CD14-positive monocyte (primary cell): ENCODE measurements at regions not wholly inside any gene's neighbourhood (a gene's known extent, or its start where the extent isn't known, plus 50 kb on each side); places are given as distances from the start of the nearest gene placed in this dataset.

Experiments used
- DNase-seq, 3 donors: peaks; one replicate each; pipeline ENCODE4 v3.0.0-alpha.2; 2011 to 2022
- H2AFZ ChIP-seq: 2 replicates; pipeline ENCODE4 v1.6.0; 2012; ENCODE audit warnings: mild to moderate bottlenecking, low read depth, low read length, inconsistent platforms; ENCODE audit not compliant: insufficient read depth, poor library complexity, severe bottlenecking
- H3K27ac ChIP-seq, 2 donors: 1 replicate in 1 of 2; 2 replicates in 1 of 2; pipeline ENCODE4 v1.5.1; 2012 to 2013; ENCODE audit warnings: low read length in 2 of 2, control low read depth in 1 of 2, inconsistent platforms in 1 of 2, low read depth in 1 of 2, mild to moderate bottlenecking in 1 of 2
- H3K27me3 ChIP-seq, 2 donors: one replicate each; pipeline versions ENCODE4 v1.6.0 to v1.6.1; 2011 to 2013; ENCODE audit warnings: low read length in 2 of 2; ENCODE audit not compliant: control insufficient read depth in 2 of 2, insufficient read depth in 2 of 2
- H3K36me3 ChIP-seq, 2 donors: replicated peaks in 1 of 2; 1 replicate in 1 of 2; 2 replicates in 1 of 2; pipeline versions ENCODE4 v1.5.1 to v1.6.1; 2012 to 2013; ENCODE audit warnings: low read length in 2 of 2, control low read depth in 1 of 2, inconsistent platforms in 1 of 2, mild to moderate bottlenecking in 1 of 2; ENCODE audit not compliant: insufficient read depth in 2 of 2, control insufficient read depth in 1 of 2
- H3K4me1 ChIP-seq, 2 donors: 1 replicate in 1 of 2; 2 replicates in 1 of 2; pipeline versions ENCODE4 v1.5.1 to v1.6.1; 2012 to 2013; ENCODE audit warnings: low read length in 2 of 2, control low read depth in 1 of 2, inconsistent platforms in 1 of 2, mild to moderate bottlenecking in 1 of 2, moderate library complexity in 1 of 2; ENCODE audit not compliant: insufficient read depth in 2 of 2, control insufficient read depth in 1 of 2
- H3K4me2 ChIP-seq: replicated peaks from 2 replicates; pipeline ENCODE3; 2012; ENCODE audit warnings: low read length, moderate library complexity, mild to moderate bottlenecking; ENCODE audit not compliant: poor library complexity, severe bottlenecking; ENCODE audit errors: extremely low read depth
- H3K4me3 ChIP-seq, 3 experiments: fragments of 200-600 bp in 1 of 3; sonication (generic) in 1 of 3; replicated peaks in 1 of 3; 1 replicate in 2 of 3; 2 replicates in 1 of 3; pipeline ENCODE4 v1.5.1; 2011 to 2013; ENCODE audit warnings: low read length in 3 of 3, mild to moderate bottlenecking in 3 of 3, control low read depth in 2 of 3, low read depth in 2 of 3, inconsistent platforms in 1 of 3, moderate library complexity in 1 of 3
- H3K79me2 ChIP-seq: 2 replicates; pipeline ENCODE4 v1.6.0; 2012; ENCODE audit warnings: mild to moderate bottlenecking, control low read depth, inconsistent platforms, low read length, moderate library complexity; ENCODE audit not compliant: insufficient read depth
- H3K9ac ChIP-seq: 2 replicates; pipeline ENCODE4 v1.6.0; 2017; ENCODE audit warnings: low read length, mild to moderate bottlenecking; ENCODE audit not compliant: insufficient read depth, poor library complexity, severe bottlenecking
- H3K9me3 ChIP-seq, 2 donors: replicated peaks in 1 of 2; 1 replicate in 1 of 2; 2 replicates in 1 of 2; pipeline versions ENCODE4 v1.5.1 to v1.6.1; 2012 to 2013; ENCODE audit warnings: low read length in 2 of 2, control low read depth in 1 of 2; ENCODE audit not compliant: control insufficient read depth in 1 of 2, insufficient read depth in 1 of 2
- H4K20me1 ChIP-seq: 2 replicates; pipeline ENCODE4 v1.6.0; 2012; ENCODE audit warnings: mild to moderate bottlenecking, low read length, control low read depth, moderate library complexity; ENCODE audit not compliant: insufficient read depth
- H3K27ac Mint-ChIP-seq, 7 donors: one replicate each; pipeline ENCODE4 v1.8.0; 2020; ENCODE audit warnings: mild to moderate bottlenecking in 7 of 7, mixed read lengths in 7 of 7, moderate library complexity in 6 of 7, inconsistent platforms in 2 of 7
- H3K27me3 Mint-ChIP-seq, 3 donors: one replicate each; pipeline ENCODE4 v1.8.0; 2021 to 2022; ENCODE audit warnings: low read depth in 3 of 3, mild to moderate bottlenecking in 3 of 3, mixed read lengths in 3 of 3, moderate library complexity in 3 of 3, inconsistent platforms in 1 of 3
- H3K36me3 Mint-ChIP-seq, 2 donors: one replicate each; pipeline ENCODE4 v1.8.0; 2020; ENCODE audit warnings: mixed read lengths in 2 of 2, inconsistent platforms in 1 of 2, mild to moderate bottlenecking in 1 of 2
- H3K4me1 Mint-ChIP-seq: one replicate; pipeline ENCODE4 v1.8.0; 2020; ENCODE audit warnings: mild to moderate bottlenecking, mixed read lengths
- H3K4me3 Mint-ChIP-seq, 2 donors: one replicate each; pipeline ENCODE4 v1.8.0; 2020; ENCODE audit warnings: mild to moderate bottlenecking in 2 of 2, mixed read lengths in 2 of 2, moderate library complexity in 1 of 2
- H3K9me3 Mint-ChIP-seq, 7 donors: one replicate each; pipeline ENCODE4 v1.8.0; 2020 to 2022; ENCODE audit warnings: mixed read lengths in 7 of 7, mild to moderate bottlenecking in 6 of 7, moderate library complexity in 6 of 7, inconsistent platforms in 2 of 7
- WGBS: methylation state at CpG from one replicate; pipeline ENCODE4 v1.1.5; 2013; ENCODE audit warnings: missing lambda C conversion rate; ENCODE audit not compliant: insufficient coverage; 5-methylcytosine and 5-hydroxymethylcytosine counted together
- intact Hi-C, 2 donors: fragments of 100-400 bp; cut with micrococcal nuclease; formaldehyde crosslinking; loops; one replicate each; pipeline versions ENCODE4 v1.15.0 to v1.15.1; 2023
- TF ChIP-seq, protein P1 (sequence below): fragments of 200-600 bp; IDR thresholded peaks from one replicate; pipeline ENCODE4 v1.8.0; 2022; ENCODE audit warnings: antibody characterized with exemption, mild to moderate bottlenecking

DNA sequence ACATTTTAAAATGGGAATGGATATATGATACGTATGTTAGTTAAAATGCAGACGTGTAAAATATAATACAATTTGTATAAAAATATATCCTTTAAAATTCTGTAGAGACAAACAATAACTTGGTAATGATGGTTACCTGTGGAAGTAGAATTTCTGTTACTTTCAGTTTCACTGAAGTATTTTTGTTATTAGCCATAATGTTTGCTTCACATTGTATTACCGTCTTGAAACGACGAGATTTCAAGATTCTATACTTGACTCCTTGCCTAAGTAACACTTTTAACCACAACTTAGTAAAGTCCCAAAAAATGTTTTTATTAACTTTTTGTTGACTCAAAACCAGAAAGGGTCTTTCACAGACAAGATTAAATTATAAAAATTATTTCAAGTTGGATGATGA lies 488.3 kb upstream of the VRK2 start:
- Mint-ChIP-seq H3K36me3 (no peaks in the 10 kb centered on the region), H3K9me3 (peaks cover 0 to 5% (median 0%) of the 10 kb centered on the region in 7 donors), H3K4me1 (no peaks in the 10 kb centered on the region), H3K27ac (no peak overlapping the region), H3K4me3 (no peak overlapping the region), H3K27me3 (peaks cover 0 to 1% (median 0%) of the 10 kb centered on the region in 3 donors)
- H3K79me2 ChIP-seq: no peaks in the 10 kb centered on the region
- H3K4me1 ChIP-seq: no peaks in the 10 kb centered on the region
- H3K9ac ChIP-seq: no peak overlapping the region
- WGBS: no CpG with 5 or more reads among the region's 5 CpGs
- H2AFZ ChIP-seq: no peak overlapping the region
- no peak for DNase-seq
- no peak overlapping the region for H3K4me2 ChIP-seq
- no peaks in the 10 kb centered on the region for H4K20me1 ChIP-seq
- intact Hi-C loops: no loop called here
- H3K27ac ChIP-seq: no peak overlapping the region
- no peaks in the 10 kb centered on the region for H3K27me3 ChIP-seq
- H3K9me3 ChIP-seq: no peaks in the 10 kb centered on the region
- H3K36me3 ChIP-seq: no peaks in the 10 kb centered on the region
- no peak overlapping the region for H3K4me3 ChIP-seq
- TF ChIP-seq, protein P1, sequence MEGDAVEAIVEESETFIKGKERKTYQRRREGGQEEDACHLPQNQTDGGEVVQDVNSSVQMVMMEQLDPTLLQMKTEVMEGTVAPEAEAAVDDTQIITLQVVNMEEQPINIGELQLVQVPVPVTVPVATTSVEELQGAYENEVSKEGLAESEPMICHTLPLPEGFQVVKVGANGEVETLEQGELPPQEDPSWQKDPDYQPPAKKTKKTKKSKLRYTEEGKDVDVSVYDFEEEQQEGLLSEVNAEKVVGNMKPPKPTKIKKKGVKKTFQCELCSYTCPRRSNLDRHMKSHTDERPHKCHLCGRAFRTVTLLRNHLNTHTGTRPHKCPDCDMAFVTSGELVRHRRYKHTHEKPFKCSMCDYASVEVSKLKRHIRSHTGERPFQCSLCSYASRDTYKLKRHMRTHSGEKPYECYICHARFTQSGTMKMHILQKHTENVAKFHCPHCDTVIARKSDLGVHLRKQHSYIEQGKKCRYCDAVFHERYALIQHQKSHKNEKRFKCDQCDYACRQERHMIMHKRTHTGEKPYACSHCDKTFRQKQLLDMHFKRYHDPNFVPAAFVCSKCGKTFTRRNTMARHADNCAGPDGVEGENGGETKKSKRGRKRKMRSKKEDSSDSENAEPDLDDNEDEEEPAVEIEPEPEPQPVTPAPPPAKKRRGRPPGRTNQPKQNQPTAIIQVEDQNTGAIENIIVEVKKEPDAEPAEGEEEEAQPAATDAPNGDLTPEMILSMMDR: no peak

- no peaks in the 10 kb centered on the region for H3K36me3 ChIP-seq
- no peak for DNase-seq
- no peaks in the 10 kb centered on the region for H3K4me1 Mint-ChIP-seq
- H3K36me3 Mint-ChIP-seq: no peaks in the 10 kb centered on the region
- H3K27me3 Mint-ChIP-seq: peaks cover 0 to 1% (median 0%) of the 10 kb centered on the region in 3 donors
- WGBS: no CpG with 5 or more reads among the region's 1 CpG
- TF ChIP-seq, protein P1: no peak
- H3K9me3 ChIP-seq: no peaks in the 10 kb centered on the region
- H3K4me3 ChIP-seq: no peak overlapping the region
- intact Hi-C loops: no loop called here
- H3K9ac ChIP-seq: no peak overlapping the region
- no peaks in the 10 kb centered on the region for H3K27me3 ChIP-seq
- H3K27ac Mint-ChIP-seq: no peak overlapping the region
- no peaks in the 10 kb centered on the region for H3K4me1 ChIP-seq
- no peaks in the 10 kb centered on the region for H3K79me2 ChIP-seq
- no peak overlapping the region for H2AFZ ChIP-seq
- no peak overlapping the region for H3K27ac ChIP-seq
- no peaks in the 10 kb centered on the region for H3K9me3 Mint-ChIP-seq
- H3K4me3 Mint-ChIP-seq: no peak overlapping the region
- no peak overlapping the region for H3K4me2 ChIP-seq
- H4K20me1 ChIP-seq: no peaks in the 10 kb centered on the region
Observed at GRCh38 chr2:57562495-57562894, 484.1 kb upstream of the VRK2 start.
